Endothelial cell of umbilical vein (primary cell): ENCODE measurements at regions not wholly inside any gene's neighbourhood (a gene's known extent, or its start where the extent isn't known, plus 50 kb on each side); places are given as distances from the start of the nearest gene placed in this dataset.

Source experiments
- POLR2A ChIP-seq: IDR thresholded peaks from 2 replicates; pipeline ENCODE4 v1.6.1; 2012; ENCODE audit warnings: low read depth, mild to moderate bottlenecking, control low read depth, low read length
- TF ChIP-seq, protein P1 (sequence below), 2 donors: IDR thresholded peaks; 1 replicate in 1 of 2; 2 replicates in 1 of 2; pipeline ENCODE4 v1.5.1; 2011; ENCODE audit warnings: low read length in 2 of 2, mild to moderate bottlenecking in 2 of 2, moderate library complexity in 2 of 2, control low read depth in 1 of 2, inconsistent platforms in 1 of 2, low read depth in 1 of 2; ENCODE audit not compliant: insufficient read depth in 1 of 2; ENCODE audit errors: extremely low read depth in 1 of 2

DNA sequence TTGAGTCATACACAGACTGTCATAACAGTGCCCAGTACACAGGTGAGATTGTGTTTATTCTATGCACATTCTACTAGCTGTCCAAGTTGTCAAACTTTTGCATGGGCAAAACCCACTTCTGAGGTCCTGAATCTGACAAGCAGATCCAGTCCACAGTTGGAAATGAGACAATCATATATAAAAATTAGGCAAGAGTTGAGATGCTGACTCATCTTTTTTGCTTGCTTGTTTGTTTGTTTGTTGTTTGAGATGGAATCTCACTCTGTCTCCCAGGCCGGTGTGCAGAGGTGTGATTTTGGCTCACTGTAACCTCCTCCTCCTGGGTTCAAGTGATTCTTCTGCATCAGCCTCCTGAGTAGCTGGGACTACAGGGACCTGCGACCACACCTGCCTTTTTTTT, 323.8 kb downstream of the RPS4Y2 start:
- TF ChIP-seq, protein P1, sequence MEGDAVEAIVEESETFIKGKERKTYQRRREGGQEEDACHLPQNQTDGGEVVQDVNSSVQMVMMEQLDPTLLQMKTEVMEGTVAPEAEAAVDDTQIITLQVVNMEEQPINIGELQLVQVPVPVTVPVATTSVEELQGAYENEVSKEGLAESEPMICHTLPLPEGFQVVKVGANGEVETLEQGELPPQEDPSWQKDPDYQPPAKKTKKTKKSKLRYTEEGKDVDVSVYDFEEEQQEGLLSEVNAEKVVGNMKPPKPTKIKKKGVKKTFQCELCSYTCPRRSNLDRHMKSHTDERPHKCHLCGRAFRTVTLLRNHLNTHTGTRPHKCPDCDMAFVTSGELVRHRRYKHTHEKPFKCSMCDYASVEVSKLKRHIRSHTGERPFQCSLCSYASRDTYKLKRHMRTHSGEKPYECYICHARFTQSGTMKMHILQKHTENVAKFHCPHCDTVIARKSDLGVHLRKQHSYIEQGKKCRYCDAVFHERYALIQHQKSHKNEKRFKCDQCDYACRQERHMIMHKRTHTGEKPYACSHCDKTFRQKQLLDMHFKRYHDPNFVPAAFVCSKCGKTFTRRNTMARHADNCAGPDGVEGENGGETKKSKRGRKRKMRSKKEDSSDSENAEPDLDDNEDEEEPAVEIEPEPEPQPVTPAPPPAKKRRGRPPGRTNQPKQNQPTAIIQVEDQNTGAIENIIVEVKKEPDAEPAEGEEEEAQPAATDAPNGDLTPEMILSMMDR (IDR thresholded peaks at IDR 0.05; ENCODE audit: extremely low read depth in 1 of 2, insufficient read depth in 1 of 2, low read depth in 1 of 2, low read length in 2 of 2): no peak
- TF ChIP-seq POLR2A: no peak
